GM12878 (cell line): ENCODE measurements at regions not wholly inside any gene's neighbourhood (a gene's known extent, or its start where the extent isn't known, plus 50 kb on each side); places are given as distances from the start of the nearest gene placed in this dataset.

Experiments
- ATAC-seq: fragments of 200-7000 bp; cut with Tn5 transposase; 3 replicates; pipeline ENCODE4 v1.9.1; 2020; ENCODE audit warnings: mild to moderate bottlenecking, moderate library complexity
- BruUV-seq: library from RNA; stranded (reverse); fragments of 400-500 nt; replicated peaks from 2 replicates; lab custom pipeline; 2021; lab: Mats Ljungman, UMichigan
- CTCF ChIA-PET: fragments of 300-600 bp; sonication (Branson Sonifier 250); formaldehyde crosslinking; extraction: SDS; loops from one replicate; lab custom pipeline; 2021; ENCODE audit warnings: inconsistent platforms; lab: Yijun Ruan, JAX
- POLR2A ChIA-PET: fragments of 350-600 bp; formaldehyde crosslinking; extraction: SDS; loops from one replicate; lab custom pipeline; 2021; ENCODE audit warnings: inconsistent platforms; lab: Charles Lee
- RAD21 ChIA-PET: fragments of 300-600 bp; sonication (Branson Sonifier 250); formaldehyde crosslinking; loops from one replicate; lab custom pipeline; 2023; ENCODE audit warnings: antibody characterized with exemption; ENCODE audit not compliant: unreplicated experiment; lab: Charles Lee
- SMC1A ChIA-PET: fragments of 300-600 bp; sonication (Branson Sonifier 250); formaldehyde crosslinking; loops from one replicate; lab custom pipeline; 2023; ENCODE audit not compliant: unreplicated experiment, uncharacterized antibody; lab: Charles Lee
- DNase-seq: peaks from one replicate; pipeline ENCODE4 v3.0.0-alpha.2; 2011; ENCODE audit warnings: low read depth, low spot score
- FAIRE-seq: peaks from 3 replicates; lab custom pipeline; 2011; peaks lifted over from hg19 to GRCh38; lab: Jason Lieb, UNC
- H2AFZ ChIP-seq: 2 replicates; pipeline ENCODE4 v1.6.0; 2011; ENCODE audit warnings: low read depth, low read length, control low read depth; ENCODE audit not compliant: control insufficient read depth
- H3K27ac ChIP-seq: 2 replicates; pipeline ENCODE4 v1.5.1; 2011; ENCODE audit warnings: control low read depth; ENCODE audit not compliant: control insufficient read depth, insufficient read depth
- H3K27me3 ChIP-seq, 2 experiments: replicated peaks in 1 of 2; 2 replicates each; pipeline versions ENCODE4 v1.6.0 to v1.6.1; 2011; ENCODE audit warnings: low read length in 1 of 2; ENCODE audit not compliant: control insufficient read depth in 2 of 2, insufficient read depth in 2 of 2
- H3K36me3 ChIP-seq, 2 experiments: 2 replicates each; pipeline ENCODE4 v1.5.1; 2011; ENCODE audit warnings: low read length in 1 of 2; ENCODE audit not compliant: control insufficient read depth in 2 of 2, insufficient read depth in 2 of 2
- H3K4me1 ChIP-seq: 2 replicates; pipeline ENCODE4 v1.6.1; 2011; ENCODE audit warnings: mild to moderate bottlenecking, low read length, moderate library complexity, mixed read lengths; ENCODE audit not compliant: control insufficient read depth, insufficient read depth
- H3K4me2 ChIP-seq: 2 replicates; pipeline ENCODE4 v1.6.0; 2011; ENCODE audit warnings: control low read depth; ENCODE audit not compliant: control insufficient read depth, insufficient read depth
- H3K4me3 ChIP-seq: fragments of 200-600 bp; sonication (generic); 2 replicates; pipeline ENCODE4 v1.5.1; 2016
- H3K79me2 ChIP-seq: 2 replicates; pipeline ENCODE4 v1.6.0; 2011; ENCODE audit warnings: low read length; ENCODE audit not compliant: control insufficient read depth, insufficient read depth
- H3K9ac ChIP-seq: 2 replicates; pipeline ENCODE4 v1.8.0; 2011; ENCODE audit warnings: low read length, control low read depth, mixed read lengths; ENCODE audit not compliant: control insufficient read depth, insufficient read depth
- H3K9me3 ChIP-seq: replicated peaks from 3 replicates; pipeline ENCODE4 v1.5.1; 2011; ENCODE audit warnings: mild to moderate bottlenecking, low read length; ENCODE audit not compliant: control insufficient read depth, insufficient read depth
- H4K20me1 ChIP-seq: 2 replicates; pipeline ENCODE4 v1.6.0; 2011; ENCODE audit not compliant: control insufficient read depth, insufficient read depth
- CBX5 ChIP-seq: sonication (generic); IDR thresholded peaks from 2 replicates; pipeline ENCODE4 v1.6.1; 2016; ENCODE audit warnings: low read depth, moderate library complexity, mild to moderate bottlenecking, inconsistent platforms
- MXI1 ChIP-seq: fragments of 150-350 bp; IDR thresholded peaks from 2 replicates; pipeline ENCODE4 v1.6.1; 2011; ENCODE audit warnings: low read depth, mild to moderate bottlenecking, inconsistent platforms, low read length, improper control_type of control experiment
- RB1 ChIP-seq: fragments of 450-650 bp; formaldehyde crosslinking; IDR thresholded peaks from 2 replicates; pipeline ENCODE4 v1.6.1; 2017; ENCODE audit warnings: mild to moderate bottlenecking, borderline replicate concordance
- SIX5 ChIP-seq: IDR thresholded peaks from 2 replicates; pipeline ENCODE4 v1.6.1; 2011; ENCODE audit warnings: mild to moderate bottlenecking, low read depth, low read length, moderate library complexity; ENCODE audit not compliant: severe bottlenecking
- STAT1 ChIP-seq: fragments of 450-650 bp; conservative IDR thresholded peaks from 2 replicates; pipeline ENCODE4 v1.6.1; 2014; ENCODE audit warnings: antibody characterized with exemption, mild to moderate bottlenecking
- STAT3 ChIP-seq: IDR thresholded peaks from 2 replicates; pipeline ENCODE4 v1.6.1; 2011; ENCODE audit warnings: low read depth, low read length, improper control_type of control experiment
- WGBS: methylation state at CpG from one replicate; pipeline ENCODE4 v1.1.6; 2016; ENCODE audit warnings: low lambda C conversion rate; ENCODE audit not compliant: insufficient replicate concordance, insufficient coverage; ENCODE audit errors: missing lambda C conversion rate; 5-methylcytosine and 5-hydroxymethylcytosine counted together
- in situ Hi-C: fragments of 300-500 bp; cut with MboI; formaldehyde crosslinking; loops from 9 replicates; pipeline ENCODE4 v1.14.3; 2018; ENCODE audit warnings: mixed read lengths
- intact Hi-C: fragments of 100-400 bp; cut with micrococcal nuclease; formaldehyde crosslinking; loops from one replicate; pipeline ENCODE4 v1.14.2; 2022; ENCODE audit not compliant: unreplicated experiment
- TF ChIP-seq, protein P1 (sequence below): fragments of 450-650 bp; formaldehyde crosslinking; IDR thresholded peaks from 2 replicates; pipeline ENCODE4 v1.5.0; 2022; ENCODE audit warnings: mild to moderate bottlenecking, missing genetic modification characterization

- TF ChIP-seq, protein P1, sequence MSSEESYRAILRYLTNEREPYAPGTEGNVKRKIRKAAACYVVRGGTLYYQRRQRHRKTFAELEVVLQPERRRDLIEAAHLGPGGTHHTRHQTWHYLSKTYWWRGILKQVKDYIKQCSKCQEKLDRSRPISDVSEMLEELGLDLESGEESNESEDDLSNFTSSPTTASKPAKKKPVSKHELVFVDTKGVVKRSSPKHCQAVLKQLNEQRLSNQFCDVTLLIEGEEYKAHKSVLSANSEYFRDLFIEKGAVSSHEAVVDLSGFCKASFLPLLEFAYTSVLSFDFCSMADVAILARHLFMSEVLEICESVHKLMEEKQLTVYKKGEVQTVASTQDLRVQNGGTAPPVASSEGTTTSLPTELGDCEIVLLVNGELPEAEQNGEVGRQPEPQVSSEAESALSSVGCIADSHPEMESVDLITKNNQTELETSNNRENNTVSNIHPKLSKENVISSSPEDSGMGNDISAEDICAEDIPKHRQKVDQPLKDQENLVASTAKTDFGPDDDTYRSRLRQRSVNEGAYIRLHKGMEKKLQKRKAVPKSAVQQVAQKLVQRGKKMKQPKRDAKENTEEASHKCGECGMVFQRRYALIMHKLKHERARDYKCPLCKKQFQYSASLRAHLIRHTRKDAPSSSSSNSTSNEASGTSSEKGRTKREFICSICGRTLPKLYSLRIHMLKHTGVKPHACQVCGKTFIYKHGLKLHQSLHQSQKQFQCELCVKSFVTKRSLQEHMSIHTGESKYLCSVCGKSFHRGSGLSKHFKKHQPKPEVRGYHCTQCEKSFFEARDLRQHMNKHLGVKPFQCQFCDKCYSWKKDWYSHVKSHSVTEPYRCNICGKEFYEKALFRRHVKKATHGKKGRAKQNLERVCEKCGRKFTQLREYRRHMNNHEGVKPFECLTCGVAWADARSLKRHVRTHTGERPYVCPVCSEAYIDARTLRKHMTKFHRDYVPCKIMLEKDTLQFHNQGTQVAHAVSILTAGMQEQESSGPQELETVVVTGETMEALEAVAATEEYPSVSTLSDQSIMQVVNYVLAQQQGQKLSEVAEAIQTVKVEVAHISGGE (CRISPR knock-in tag): no peak
- TF ChIP-seq SIX5 (no peak), STAT1 (no peak), MXI1 (no peak), CBX5 (no peak), RB1 (no peak)
Measured at GRCh38 chr1:209400351-209401220, 182.9 kb upstream of the CAMK1G start (continued).

- BruUV-seq: no TSS peak
- Histone ChIP-seq H3K36me3 (no peaks in the 10 kb centered on the region), H3K4me2 (no peak overlapping the region), H3K4me1 (no peaks in the 10 kb centered on the region), H3K4me3 (no peak overlapping the region), H3K79me2 (no peaks in the 10 kb centered on the region), H3K27me3 (no peaks in the 10 kb centered on the region), H3K9me3 (no peaks in the 10 kb centered on the region), H3K27ac (no peak overlapping the region), H4K20me1 (no peaks in the 10 kb centered on the region), H2AFZ (no peak overlapping the region), H3K9ac (no peak overlapping the region)
- TF ChIP-seq STAT3: no peak
- in situ Hi-C loops (no loop called here), intact Hi-C loops (no loop called here)
- DNase-seq (no peak), ATAC-seq (no peak), FAIRE-seq (no peak)
- WGBS: 0% methylated on average over 2 of the region's 2 CpGs
- POLR2A ChIA-PET: no interaction called here
- RAD21 ChIA-PET: no interaction called here
- SMC1A ChIA-PET: no interaction called here
- CTCF ChIA-PET: no interaction called here
Measured at GRCh38 chr1:209402697-209403096, 180.8 kb upstream of the CAMK1G start.
